ENCODE measurements at regions not wholly inside any gene's neighbourhood (a gene's known extent, or its start where the extent isn't known, plus 50 kb on each side); places are given as distances from the start of the nearest gene placed in this dataset.

GRCh38 chr16:6913566-6913965 is 419.1 kb upstream of the RBFOX1 start:
- no peaks in the 10 kb centered on the region for H4K20me1 ChIP-seq (ENCODE audit: insufficient read depth, low read length)
- H3K4me1 ChIP-seq (ENCODE audit: insufficient read depth, low read length, poor library complexity, severe bottlenecking) = no peaks in the 10 kb centered on the region
- BruUV-seq (replicated peaks) = no TSS peak
- H3K9me2 ChIP-seq (ENCODE audit: insufficient read depth, low read length) = no peaks in the 10 kb centered on the region
- no peaks in the 10 kb centered on the region for H3K79me2 ChIP-seq (ENCODE audit: insufficient read depth, low read depth, low read length)
- POLR2A ChIA-PET = no interaction called here
- no peaks in the 10 kb centered on the region for H3K9me3 ChIP-seq (ENCODE audit: low read length)
- DNase-seq (ENCODE audit: low spot score) = no peak
- TF ChIP-seq EZH2phosphoT487 (IDR thresholded peaks at IDR 0.05; ENCODE audit: borderline replicate concordance, low read depth, low read length) = no peak
- H2AFZ ChIP-seq (ENCODE audit: low read length) = no peak overlapping the region
- no peak overlapping the region for H3K4me2 ChIP-seq (ENCODE audit: low read length)
- intact Hi-C loops (cut with micrococcal nuclease; ENCODE audit: unreplicated experiment) = no loop called here
- no peaks in the 10 kb centered on the region for H3K36me3 ChIP-seq (ENCODE audit: insufficient read depth, low read length)
- CTCF ChIA-PET (ENCODE audit: unreplicated experiment) = no interaction called here
- H3K27ac ChIP-seq (ENCODE audit: low read depth, low read length, poor library complexity, severe bottlenecking) = no peak overlapping the region
- no peak overlapping the region for H3K4me3 ChIP-seq (ENCODE audit: low read depth, low read length, poor library complexity, severe bottlenecking)

GRCh38 chr16:6910301-6910700 is 422.3 kb upstream of the RBFOX1 start:
- BruUV-seq (replicated peaks) = no TSS peak
- TF ChIP-seq EZH2phosphoT487 (IDR thresholded peaks at IDR 0.05; ENCODE audit: borderline replicate concordance, low read depth, low read length) = no peak
- no peak for TF ChIP-seq CTCF (conservative IDR thresholded peaks at IDR 0.05; ENCODE audit: low read length)
- H2AFZ ChIP-seq (ENCODE audit: low read length) = no peak overlapping the region
- intact Hi-C loops (cut with micrococcal nuclease; ENCODE audit: unreplicated experiment) = no loop called here
- ChIA-PET POLR2A (interaction anchor here (0.6 kb wide), 1 partner anchor 8 kb away, joined by 3 read pairs; no protein-coding TSS in a partner anchor), CTCF (ENCODE audit: unreplicated experiment) (no interaction called here)
- H3K4me3 ChIP-seq (ENCODE audit: low read depth, low read length, poor library complexity, severe bottlenecking) = no peak overlapping the region
- no peak overlapping the region for H3K4me2 ChIP-seq (ENCODE audit: low read length)
- DNase-seq (ENCODE audit: low spot score) = no peak
- H3K4me1 ChIP-seq (ENCODE audit: insufficient read depth, low read length, poor library complexity, severe bottlenecking) = no peaks in the 10 kb centered on the region
- no peak overlapping the region for H3K27ac ChIP-seq (ENCODE audit: low read depth, low read length, poor library complexity, severe bottlenecking)
- H3K36me3 ChIP-seq (ENCODE audit: insufficient read depth, low read length) = no peaks in the 10 kb centered on the region
- H3K9me2 ChIP-seq (ENCODE audit: insufficient read depth, low read length) = no peaks in the 10 kb centered on the region
- no peaks in the 10 kb centered on the region for H3K9me3 ChIP-seq (ENCODE audit: low read length)
- H3K79me2 ChIP-seq (ENCODE audit: insufficient read depth, low read depth, low read length) = no peaks in the 10 kb centered on the region
- no peaks in the 10 kb centered on the region for H4K20me1 ChIP-seq (ENCODE audit: insufficient read depth, low read length)

- Histone ChIP-seq H4K20me1 (ENCODE audit: insufficient read depth, low read length) (no peaks in the 10 kb centered on the region), H3K4me2 (ENCODE audit: low read length) (no peak overlapping the region), H2AFZ (ENCODE audit: low read length) (no peak overlapping the region), H3K36me3 (ENCODE audit: insufficient read depth, low read length) (no peaks in the 10 kb centered on the region), H3K4me1 (ENCODE audit: insufficient read depth, low read length, poor library complexity, severe bottlenecking) (no peaks in the 10 kb centered on the region), H3K9me3 (ENCODE audit: low read length) (no peaks in the 10 kb centered on the region), H3K27ac (ENCODE audit: low read depth, low read length, poor library complexity, severe bottlenecking) (no peak overlapping the region), H3K79me2 (ENCODE audit: insufficient read depth, low read depth, low read length) (no peaks in the 10 kb centered on the region), H3K4me3 (ENCODE audit: low read depth, low read length, poor library complexity, severe bottlenecking) (no peak overlapping the region), H3K9me2 (ENCODE audit: insufficient read depth, low read length) (no peaks in the 10 kb centered on the region)
- DNase-seq (ENCODE audit: low spot score) = no peak
- no TSS peak for BruUV-seq (replicated peaks)
- TF ChIP-seq EZH2phosphoT487 (IDR thresholded peaks at IDR 0.05; ENCODE audit: borderline replicate concordance, low read depth, low read length) (no peak), CTCF (conservative IDR thresholded peaks at IDR 0.05; ENCODE audit: low read length) (no peak)
- CTCF ChIA-PET (ENCODE audit: unreplicated experiment) = no interaction called here
- intact Hi-C loops (cut with micrococcal nuclease; ENCODE audit: unreplicated experiment) = no loop called here
- POLR2A ChIA-PET = interaction anchor here (0.7 kb wide), 1 partner anchor 938 kb away, joined by 4 read pairs; no protein-coding TSS in a partner anchor
Measured at GRCh38 chr16:6905601-6906000, 427.0 kb upstream of the RBFOX1 start.
